SK-N-MC (cell line): ENCODE measurements at regions not wholly inside any gene's neighbourhood (a gene's known extent, or its start where the extent isn't known, plus 50 kb on each side); places are given as distances from the start of the nearest gene placed in this dataset.

ENCODE experiments used
- FOXP2 ChIP-seq: optimal IDR thresholded peaks from 2 replicates; pipeline ENCODE3; 2011; ENCODE audit warnings: mild to moderate bottlenecking, moderate library complexity; ENCODE audit not compliant: insufficient read depth; ENCODE audit errors: extremely low read length, control extremely low read depth
- POLR2AphosphoS5 ChIP-seq: IDR thresholded peaks from 2 replicates; pipeline ENCODE4 v1.6.1; 2012; ENCODE audit warnings: mild to moderate bottlenecking, low read depth, low read length, borderline replicate concordance

DNA sequence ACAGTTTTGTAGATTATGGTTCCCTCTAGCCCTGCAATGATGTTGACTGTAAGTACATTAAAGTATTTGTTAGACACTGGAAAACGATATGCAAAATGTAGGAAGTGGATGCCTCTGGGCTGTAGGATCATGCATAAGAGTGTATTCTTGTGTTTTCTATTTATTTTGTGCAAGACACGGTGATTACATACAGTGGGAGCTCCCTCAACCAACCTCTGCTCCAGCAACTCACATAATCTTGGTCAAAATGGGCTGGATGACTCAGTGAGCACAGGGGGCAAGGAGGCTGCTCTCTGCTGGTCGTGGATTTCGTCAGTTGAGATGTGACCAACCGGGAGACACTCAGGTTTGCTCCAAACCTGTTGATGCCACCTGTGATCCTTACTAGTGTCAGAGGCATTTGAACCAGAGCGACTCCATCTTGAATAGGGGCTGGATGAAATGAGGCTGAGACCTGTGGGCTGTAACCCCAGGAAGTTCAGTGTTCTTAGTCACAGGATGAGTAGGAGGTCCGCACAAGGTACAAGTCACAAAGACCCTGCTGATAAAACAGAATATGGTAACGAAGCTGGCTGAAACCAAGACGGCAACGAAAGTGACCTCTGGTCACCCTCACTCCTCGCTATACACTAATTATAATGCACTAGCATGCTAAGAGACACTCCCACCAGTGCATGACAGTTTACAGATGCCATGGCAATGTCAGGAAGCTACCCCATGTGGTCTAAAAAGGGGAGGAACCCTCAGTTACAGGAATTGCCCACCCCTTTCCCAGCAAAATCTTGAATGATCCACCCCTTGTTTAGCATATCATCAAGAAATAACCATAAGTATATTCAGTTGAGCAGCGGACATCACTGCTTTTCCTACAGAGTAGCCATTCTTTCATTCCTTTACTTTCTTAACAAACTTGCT, 56.4 kb upstream of the FAM20C start:
- TF ChIP-seq FOXP2 (no peak), POLR2AphosphoS5 (no peak)
